T-cell (primary cell): ENCODE measurements at regions not wholly inside any gene's neighbourhood (a gene's known extent, or its start where the extent isn't known, plus 50 kb on each side); places are given as distances from the start of the nearest gene placed in this dataset.
"Not testable (repeated sequence)": the region's sequence is repeated elsewhere in the genome, so short reads cannot be mapped to it uniquely, and the experiment has no call there.

ENCODE experiments used
- ATAC-seq, 4 experiments: fragments of 200-7000 bp in 3 of 4; fragments of 150-1000 bp in 1 of 4; cut with Tn5 transposase; replicated peaks in 1 of 4; 1 replicate in 3 of 4; 2 replicates in 1 of 4; pipeline ENCODE4 v1.10.0; 2021; ENCODE audit warnings: moderate library complexity in 3 of 4, mild to moderate bottlenecking in 2 of 4, moderate number of reproducible peaks in 1 of 4
- CTCF ChIA-PET, 2 donors: fragments of 300-600 bp; sonication (Branson Sonifier 250); formaldehyde crosslinking; loops; one replicate each; lab custom pipeline; 2022; ENCODE audit warnings: antibody characterized with exemption in 2 of 2; lab: Charles Lee
- POLR2A ChIA-PET, 2 donors: fragments of 300-600 bp; sonication (Branson Sonifier 250); formaldehyde crosslinking; loops; one replicate each; lab custom pipeline; 2022; ENCODE audit warnings: antibody characterized with exemption in 2 of 2; lab: Charles Lee
- DNase-seq, 35 experiments: peaks; one replicate each; pipeline versions ENCODE4 v3.0.0 to v3.0.0-alpha.2; 2013 to 2023
- H3K27ac ChIP-seq: one replicate; pipeline ENCODE4 v1.5.1; 2013; ENCODE audit warnings: low read length
- H3K27me3 ChIP-seq, 2 experiments: replicated peaks in 1 of 2; 1 replicate in 1 of 2; 2 replicates in 1 of 2; pipeline versions ENCODE4 v1.6.1 to v1.7.0; 2013; ENCODE audit warnings: low read length in 1 of 2, mixed read lengths in 1 of 2; ENCODE audit not compliant: control insufficient read depth in 2 of 2, insufficient read depth in 2 of 2; ENCODE audit errors: extremely low read depth in 1 of 2
- H3K36me3 ChIP-seq, 2 donors: 1 replicate in 1 of 2; 2 replicates in 1 of 2; pipeline versions ENCODE4 v1.6.1 to v1.7.0; 2013; ENCODE audit warnings: low read length in 1 of 2; ENCODE audit not compliant: control insufficient read depth in 2 of 2, insufficient read depth in 1 of 2; ENCODE audit errors: extremely low read depth in 1 of 2
- H3K4me1 ChIP-seq, 2 experiments: 1 replicate in 1 of 2; 2 replicates in 1 of 2; pipeline versions ENCODE4 v1.6.1 to v1.7.0; 2013; ENCODE audit warnings: low read length in 2 of 2, mixed read lengths in 1 of 2; ENCODE audit not compliant: insufficient read depth in 2 of 2, control insufficient read depth in 1 of 2; ENCODE audit errors: extremely low read depth in 1 of 2
- H3K4me3 ChIP-seq, 2 donors: 1 replicate in 1 of 2; 2 replicates in 1 of 2; pipeline versions ENCODE4 v1.5.1 to v1.7.0; 2013; ENCODE audit warnings: mild to moderate bottlenecking in 2 of 2, low read length in 1 of 2, moderate library complexity in 1 of 2; ENCODE audit not compliant: control insufficient read depth in 1 of 2; ENCODE audit errors: extremely low read depth in 1 of 2
- H3K9me3 ChIP-seq: 2 replicates; pipeline ENCODE4 v1.7.0; 2013
- H3K27ac Mint-ChIP-seq, 2 donors: one replicate each; pipeline ENCODE4 v1.8.0; 2020 to 2021; ENCODE audit warnings: mild to moderate bottlenecking in 2 of 2, mixed read lengths in 2 of 2
- H3K27me3 Mint-ChIP-seq, 2 donors: one replicate each; pipeline ENCODE4 v1.8.0; 2021 to 2022; ENCODE audit warnings: mixed read lengths in 2 of 2
- H3K36me3 Mint-ChIP-seq: one replicate; pipeline ENCODE4 v1.8.0; 2021; ENCODE audit warnings: mixed read lengths
- H3K4me1 Mint-ChIP-seq, 3 donors: one replicate each; pipeline ENCODE4 v1.8.0; 2020 to 2022; ENCODE audit warnings: mixed read lengths in 3 of 3, mild to moderate bottlenecking in 1 of 3
- H3K4me3 Mint-ChIP-seq, 3 donors: one replicate each; pipeline ENCODE4 v1.8.0; 2020 to 2022; ENCODE audit warnings: mild to moderate bottlenecking in 3 of 3, mixed read lengths in 3 of 3, moderate library complexity in 3 of 3
- H3K9me3 Mint-ChIP-seq, 3 donors: one replicate each; pipeline ENCODE4 v1.8.0; 2020 to 2022; ENCODE audit warnings: mixed read lengths in 3 of 3
- WGBS: methylation state at CpG from one replicate; pipeline ENCODE4 v1.1.5; 2013; ENCODE audit warnings: missing lambda C conversion rate; ENCODE audit not compliant: insufficient coverage; 5-methylcytosine and 5-hydroxymethylcytosine counted together

DNA sequence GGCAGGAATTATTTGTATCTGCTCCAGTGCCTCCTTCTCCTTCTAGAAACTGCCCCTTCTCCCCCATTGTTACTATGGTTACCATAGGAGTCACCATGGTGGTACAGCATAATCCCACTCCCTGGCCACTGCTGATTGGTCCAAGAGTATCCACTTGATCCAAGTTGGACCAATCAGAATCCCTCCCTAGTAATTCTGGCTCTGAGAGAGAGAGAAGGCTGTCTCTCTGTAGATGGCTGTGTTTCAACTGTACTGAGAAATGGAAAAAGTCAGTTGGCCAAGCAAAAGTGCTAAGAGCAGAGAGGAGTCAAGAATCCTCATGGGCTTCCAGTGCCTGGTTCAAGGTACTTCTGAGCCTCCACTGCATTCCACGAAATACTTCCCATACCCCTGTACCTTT lies 120.6 kb upstream of the SPATA12 start:
- Histone ChIP-seq H3K4me3 (no peak overlapping the region), H3K36me3 (no peaks in the 10 kb centered on the region), H3K27me3 (no peaks in the 10 kb centered on the region), H3K27ac (no peak overlapping the region), H3K9me3 (no peaks in the 10 kb centered on the region), H3K4me1 (no peaks in the 10 kb centered on the region)
- ChIA-PET CTCF (no interaction called here), POLR2A (no interaction called here)
- Mint-ChIP-seq H3K27ac (no peak overlapping the region), H3K36me3 (peaks cover 4% of the 10 kb centered on the region), H3K4me3 (no peak overlapping the region), H3K4me1 (peaks cover 19 to 28% (median 22%) of the 10 kb centered on the region in 3 donors), H3K27me3 (no peaks in the 10 kb centered on the region), H3K9me3 (peaks cover 0 to 2% (median 0%) of the 10 kb centered on the region in 3 donors)
- DNase-seq (no peak), ATAC-seq (no peak)
- WGBS: no CpG with 5 or more reads among the region's 1 CpG

DNA sequence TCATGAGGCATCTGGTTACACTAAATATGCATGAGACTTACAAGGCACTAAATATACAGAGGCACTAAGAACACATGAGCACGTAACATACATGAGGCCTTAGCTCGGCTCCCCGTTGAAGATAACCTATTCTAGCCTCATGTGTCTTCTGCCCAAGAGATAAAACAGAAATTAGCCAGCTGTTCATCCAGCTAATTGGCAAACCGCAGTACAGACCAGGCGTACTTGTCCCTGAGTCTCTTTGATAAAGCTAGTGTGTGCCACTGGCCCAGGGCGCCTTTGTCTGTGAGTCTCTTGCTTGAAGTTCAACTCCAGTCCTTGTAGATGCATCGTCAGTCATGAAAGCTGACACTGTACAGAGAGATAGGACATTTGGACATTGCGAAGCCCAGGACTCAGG lies 121.9 kb upstream of the SPATA12 start:
- Histone ChIP-seq H3K4me3 (no peak overlapping the region), H3K36me3 (no peaks in the 10 kb centered on the region), H3K4me1 (no peaks in the 10 kb centered on the region), H3K9me3 (no peaks in the 10 kb centered on the region), H3K27ac (no peak overlapping the region), H3K27me3 (no peaks in the 10 kb centered on the region)
- peaks cover 14 to 23% (median 17%) of the 10 kb centered on the region in 3 donors for H3K4me1 Mint-ChIP-seq
- no peaks in the 10 kb centered on the region for H3K27me3 Mint-ChIP-seq
- DNase-seq: no peak
- ChIA-PET POLR2A (no interaction called here), CTCF (interaction anchor here in 1 of 2 donors (0.7 kb wide), 1 partner anchor 20 kb away, joined by 3 read pairs; no protein-coding TSS in a partner anchor)
- no peak overlapping the region for H3K27ac Mint-ChIP-seq
- WGBS: 90% methylated on average over 8 of the region's 8 CpGs
- H3K9me3 Mint-ChIP-seq: peaks cover 0 to 6% (median 5%) of the 10 kb centered on the region in 3 donors
- peaks cover 5% of the 10 kb centered on the region for H3K36me3 Mint-ChIP-seq
- no peak overlapping the region for H3K4me3 Mint-ChIP-seq
- ATAC-seq: no peak

DNA sequence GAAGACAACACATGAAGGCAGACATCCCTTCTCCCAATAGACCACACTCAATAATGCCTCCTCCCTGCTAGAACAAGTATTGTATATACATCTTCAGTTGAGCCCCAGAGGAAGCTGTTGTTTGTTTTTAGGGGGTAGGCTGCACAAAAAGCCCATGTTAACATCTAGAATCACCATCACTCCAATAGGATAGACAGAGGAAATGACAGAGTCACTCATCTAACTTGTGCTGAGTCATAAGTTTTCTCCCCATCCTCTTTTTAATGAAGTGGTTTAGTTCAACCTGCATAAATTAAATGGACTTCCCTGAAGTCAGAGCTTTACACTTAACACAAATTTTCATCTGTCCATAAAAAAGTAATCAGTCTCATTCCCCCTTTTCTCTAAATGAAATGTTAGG lies 122.9 kb upstream of the SPATA12 start:
- ChIA-PET POLR2A (no interaction called here), CTCF (no interaction called here)
- ATAC-seq (no peak), DNase-seq (no peak)
- Histone ChIP-seq H3K27me3 (no peaks in the 10 kb centered on the region), H3K9me3 (no peaks in the 10 kb centered on the region), H3K4me3 (no peak overlapping the region), H3K4me1 (no peaks in the 10 kb centered on the region), H3K36me3 (no peaks in the 10 kb centered on the region), H3K27ac (no peak overlapping the region)
- H3K4me3 Mint-ChIP-seq: no peak overlapping the region
- peaks cover 5% of the 10 kb centered on the region for H3K36me3 Mint-ChIP-seq
- no peaks in the 10 kb centered on the region for H3K27me3 Mint-ChIP-seq
- no peak overlapping the region for H3K27ac Mint-ChIP-seq
- peaks cover 7 to 17% (median 8%) of the 10 kb centered on the region in 3 donors for H3K4me1 Mint-ChIP-seq
- H3K9me3 Mint-ChIP-seq: peaks cover 0 to 9% (median 6%) of the 10 kb centered on the region in 3 donors

DNA sequence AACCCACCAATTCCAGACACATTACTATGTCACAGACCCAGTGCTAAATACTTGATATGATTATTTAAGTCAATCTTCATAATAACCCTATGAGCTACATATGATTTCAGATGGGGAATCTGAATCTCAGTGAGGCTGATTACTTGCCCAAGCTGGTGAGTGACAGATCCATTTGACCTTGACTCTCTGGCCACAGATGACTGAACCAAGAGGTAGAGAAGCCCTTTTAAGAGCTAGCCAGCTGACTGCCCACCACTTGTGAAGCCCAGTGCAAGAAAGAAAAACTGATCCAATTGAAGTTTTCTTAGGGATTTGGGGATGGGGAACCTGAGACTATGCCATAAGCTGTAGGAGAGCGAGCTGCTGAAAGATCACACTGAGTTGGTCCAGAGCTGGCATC lies 124.7 kb upstream of the SPATA12 start:
- Histone ChIP-seq H3K27me3 (no peaks in the 10 kb centered on the region), H3K36me3 (no peaks in the 10 kb centered on the region), H3K4me1 (no peaks in the 10 kb centered on the region), H3K27ac (no peak overlapping the region), H3K4me3 (no peak overlapping the region), H3K9me3 (no peaks in the 10 kb centered on the region)
- CTCF ChIA-PET: no interaction called here
- no peaks in the 10 kb centered on the region for H3K27me3 Mint-ChIP-seq
- 82% methylated on average over 1 of the region's 1 CpG for WGBS
- H3K9me3 Mint-ChIP-seq: peaks cover 0 to 9% (median 6%) of the 10 kb centered on the region in 3 donors
- no peak overlapping the region for H3K27ac Mint-ChIP-seq
- peaks cover 5% of the 10 kb centered on the region for H3K36me3 Mint-ChIP-seq
- ATAC-seq (no peak), DNase-seq (no peak)
- H3K4me1 Mint-ChIP-seq: peaks cover 8 to 13% (median 11%) of the 10 kb centered on the region in 3 donors
- no peak overlapping the region for H3K4me3 Mint-ChIP-seq
- POLR2A ChIA-PET: no interaction called here

DNA sequence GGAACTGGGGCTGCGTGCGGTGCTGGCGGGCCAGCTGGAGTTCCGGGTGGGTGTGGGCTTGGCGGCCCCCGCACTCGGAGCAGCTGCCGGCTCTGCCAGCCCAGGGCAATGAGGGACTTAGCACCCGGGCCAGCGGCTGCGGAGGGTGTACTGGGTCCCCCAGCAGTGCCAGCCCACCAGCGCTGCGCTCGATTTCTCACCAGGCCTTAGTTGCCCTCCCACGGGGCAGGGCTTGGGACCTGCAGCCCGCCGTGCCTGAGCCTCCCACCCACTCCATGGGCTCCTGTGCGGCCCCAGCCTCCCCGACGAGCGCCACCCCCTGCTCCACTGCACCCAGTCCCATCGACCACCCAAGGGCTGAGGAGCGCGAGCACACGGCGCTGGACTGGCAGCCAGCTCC lies 126.0 kb upstream of the SPATA12 start:
- H3K27me3 Mint-ChIP-seq, ATAC-seq, H3K36me3 ChIP-seq, H3K4me3 ChIP-seq, CTCF ChIA-PET, H3K9me3 ChIP-seq, H3K4me1 ChIP-seq, POLR2A ChIA-PET, H3K27ac ChIP-seq, H3K27ac Mint-ChIP-seq, H3K4me3 Mint-ChIP-seq, H3K27me3 ChIP-seq, H3K9me3 Mint-ChIP-seq, DNase-seq, H3K36me3 Mint-ChIP-seq: not testable (repeated sequence)
- peaks cover 21 to 26% (median 22%) of the 10 kb centered on the region in 3 donors for H3K4me1 Mint-ChIP-seq
- WGBS: 100% methylated on average over 9 of the region's 26 CpGs

DNA sequence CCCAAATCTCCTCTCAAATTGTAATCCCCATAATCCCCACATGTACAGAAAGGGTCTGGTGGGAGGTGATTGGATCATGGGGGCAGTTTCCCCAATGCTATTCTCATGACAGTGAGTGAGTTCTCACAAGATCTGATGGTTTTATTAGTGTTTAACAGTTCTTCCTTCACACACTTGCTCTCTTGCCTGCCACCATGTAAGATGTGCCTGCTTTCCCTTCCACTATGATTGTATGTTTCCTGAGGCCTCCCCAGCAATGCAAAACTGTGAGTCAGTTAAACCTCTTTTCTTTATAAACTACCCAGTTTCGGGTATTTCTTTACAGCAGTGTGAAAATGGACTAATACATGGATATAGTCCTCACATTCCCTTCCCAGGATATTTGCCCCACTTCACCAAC lies 126.7 kb upstream of the SPATA12 start:
- DNase-seq (no peak), ATAC-seq (no peak)
- no CpG with 5 or more reads among the region's 1 CpG for WGBS
- H3K4me3 Mint-ChIP-seq: no peak overlapping the region
- H3K4me3 ChIP-seq: no peak overlapping the region
- no peak overlapping the region for H3K27ac Mint-ChIP-seq
- H3K36me3 ChIP-seq: no peaks in the 10 kb centered on the region
- H3K4me1 Mint-ChIP-seq: peaks cover 28 to 33% (median 28%) of the 10 kb centered on the region in 3 donors
- POLR2A ChIA-PET: interaction anchor here (0.5 to 0.8 kb wide), 3 partner anchors 18 to 209 kb away, joined by 3 to 7 read pairs (median 3); no protein-coding TSS in a partner anchor
- H3K27me3 Mint-ChIP-seq: no peaks in the 10 kb centered on the region
- no peak overlapping the region for H3K27ac ChIP-seq
- H3K9me3 Mint-ChIP-seq: peaks cover 0 to 9% (median 6%) of the 10 kb centered on the region in 3 donors
- H3K4me1 ChIP-seq: peaks cover 5 to 10% of the 10 kb centered on the region in 2 experiments
- CTCF ChIA-PET: no interaction called here
- H3K9me3 ChIP-seq: no peaks in the 10 kb centered on the region
- peaks cover 5% of the 10 kb centered on the region for H3K36me3 Mint-ChIP-seq
- no peaks in the 10 kb centered on the region for H3K27me3 ChIP-seq
